Gastroesophageal sphincter (tissue), 4 donors: ENCODE measurements at regions not wholly inside any gene's neighbourhood (a gene's known extent, or its start where the extent isn't known, plus 50 kb on each side); places are given as distances from the start of the nearest gene placed in this dataset.

Source experiments
- ATAC-seq: fragments of 150-250 bp; one replicate; pipeline ENCODE4 v1.9.1; 2016; ENCODE audit warnings: mild to moderate bottlenecking, moderate library complexity
- H3K27ac ChIP-seq, 4 donors: fragments of 200-600 bp; sonication (generic) in 3 of 4; 1 replicate in 3 of 4; 2 replicates in 1 of 4; pipeline ENCODE4 v1.5.1; 2016 to 2019
- H3K27me3 ChIP-seq: fragments of 200-600 bp; sonication (generic); one replicate; pipeline ENCODE4 v1.5.1; 2019
- H3K36me3 ChIP-seq, 2 donors: fragments of 200-600 bp; sonication (generic); one replicate each; pipeline ENCODE4 v1.5.1; 2019; ENCODE audit warnings: control low read depth in 1 of 2
- H3K4me1 ChIP-seq, 3 donors: fragments of 200-600 bp; sonication (generic); 1 replicate in 2 of 3; 2 replicates in 1 of 3; pipeline ENCODE4 v1.5.1; 2016 to 2019; ENCODE audit warnings: control low read depth in 2 of 3
- H3K4me3 ChIP-seq, 2 donors: fragments of 200-600 bp; sonication (generic); one replicate each; pipeline ENCODE4 v1.5.1; 2019; ENCODE audit warnings: mild to moderate bottlenecking in 1 of 2, moderate library complexity in 1 of 2
- H3K9me3 ChIP-seq, 3 donors: fragments of 200-600 bp; sonication (generic); one replicate each; pipeline ENCODE4 v1.5.1; 2017 to 2019; ENCODE audit warnings: control low read depth in 2 of 3
- CTCF ChIP-seq, 4 experiments: fragments of 200-600 bp in 2 of 4; fragments of 450-650 bp in 2 of 4; sonication (generic) in 1 of 4; IDR thresholded peaks; one replicate each; pipeline ENCODE4 v1.5.1; 2017 to 2019; ENCODE audit warnings: antibody characterized with exemption in 4 of 4, mild to moderate bottlenecking in 2 of 4, moderate library complexity in 2 of 4
- EP300 ChIP-seq: sonication (generic); formaldehyde crosslinking; IDR thresholded peaks from one replicate; pipeline ENCODE4 v1.6.1; 2017; ENCODE audit warnings: antibody characterized with exemption, mild to moderate bottlenecking
- POLR2A ChIP-seq, 2 donors: fragments of 450-650 bp; IDR thresholded peaks; one replicate each; pipeline ENCODE4 v1.6.1; 2017; ENCODE audit warnings: antibody characterized with exemption in 2 of 2, mild to moderate bottlenecking in 2 of 2, moderate library complexity in 1 of 2
- POLR2AphosphoS5 ChIP-seq: sonication (generic); formaldehyde crosslinking; IDR thresholded peaks from one replicate; pipeline ENCODE4 v1.6.1; 2017; ENCODE audit warnings: antibody characterized with exemption
- WGBS, 2 donors: methylation state at CpG; one replicate each; pipeline ENCODE4 v1.1.5; 2018; ENCODE audit warnings: low coverage in 1 of 2; 5-methylcytosine and 5-hydroxymethylcytosine counted together

DNA sequence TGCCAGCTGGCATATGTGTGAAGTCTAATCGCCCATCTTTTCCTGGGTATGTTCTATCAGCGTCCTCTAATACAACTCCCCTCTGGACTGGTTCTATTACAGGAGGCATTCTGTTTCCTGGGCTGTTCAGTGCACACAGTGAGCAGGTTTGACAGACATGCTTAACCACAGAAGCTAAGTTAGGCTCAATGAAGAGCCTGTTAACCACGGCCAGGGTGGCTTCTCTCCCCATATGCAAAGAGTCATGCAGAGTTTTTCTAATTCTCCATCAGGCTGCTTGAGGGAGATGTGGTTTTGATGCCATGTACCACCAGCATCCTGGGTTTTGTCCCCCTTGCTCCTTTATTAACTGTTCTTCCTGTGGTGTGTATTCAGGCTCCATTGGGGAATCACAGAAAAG lies 57.2 kb upstream of the ALOX12 start:
- no peak for ATAC-seq
- Histone ChIP-seq H3K27me3 (no peaks in the 10 kb centered on the region), H3K4me1 (no peaks in the 10 kb centered on the region), H3K27ac (no peak overlapping the region), H3K36me3 (no peaks in the 10 kb centered on the region), H3K9me3 (no peaks in the 10 kb centered on the region), H3K4me3 (no peak overlapping the region)
- 47 to 100% methylated on average over 2 to 3 of the region's 3 CpGs for WGBS, 2 donors
- no peak for TF ChIP-seq EP300
- no peak for TF ChIP-seq CTCF (IDR thresholded peaks at IDR 0.05)
- TF ChIP-seq POLR2AphosphoS5, result no peak
- no peak for TF ChIP-seq POLR2A (IDR thresholded peaks at IDR 0.05)

DNA sequence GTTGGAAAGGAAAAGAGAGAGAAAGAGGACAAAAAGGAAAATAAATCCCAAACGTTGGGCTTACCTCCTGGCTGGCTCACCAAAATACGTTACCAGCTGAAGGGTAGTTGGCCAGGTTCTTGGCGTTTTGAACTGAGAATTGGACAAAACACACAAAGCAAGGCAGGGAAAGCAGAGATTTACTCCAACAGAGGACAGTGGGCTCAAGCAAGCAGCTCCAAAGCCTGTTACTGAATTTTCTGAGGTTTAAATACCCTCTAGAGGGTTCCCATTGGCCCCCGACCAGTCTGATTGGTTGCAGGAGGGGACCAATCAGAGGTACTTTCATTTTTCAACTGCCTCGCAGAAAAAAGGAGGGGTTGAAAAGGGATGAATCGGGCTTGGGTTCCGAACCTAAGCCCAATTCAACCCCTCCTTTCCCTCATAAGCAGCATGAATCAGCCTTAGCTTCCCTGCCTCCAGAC lies 55.6 kb upstream of the ALOX12 start:
- peak; percentile 58 for ATAC-seq
- 61 to 64% methylated on average over 4 to 7 of the region's 7 CpGs for WGBS, 2 donors
- Histone ChIP-seq H3K36me3 (no peaks in the 10 kb centered on the region), H3K27ac (no peak overlapping the region), H3K9me3 (no peaks in the 10 kb centered on the region), H3K4me1 (no peaks in the 10 kb centered on the region), H3K4me3 (peak overlapping the region; percentile 15 to 32), H3K27me3 (no peaks in the 10 kb centered on the region)
- TF ChIP-seq EP300 (no peak), POLR2A (IDR thresholded peaks at IDR 0.05) (no peak), POLR2AphosphoS5 (no peak), CTCF (IDR thresholded peaks at IDR 0.05) (no peak)

DNA sequence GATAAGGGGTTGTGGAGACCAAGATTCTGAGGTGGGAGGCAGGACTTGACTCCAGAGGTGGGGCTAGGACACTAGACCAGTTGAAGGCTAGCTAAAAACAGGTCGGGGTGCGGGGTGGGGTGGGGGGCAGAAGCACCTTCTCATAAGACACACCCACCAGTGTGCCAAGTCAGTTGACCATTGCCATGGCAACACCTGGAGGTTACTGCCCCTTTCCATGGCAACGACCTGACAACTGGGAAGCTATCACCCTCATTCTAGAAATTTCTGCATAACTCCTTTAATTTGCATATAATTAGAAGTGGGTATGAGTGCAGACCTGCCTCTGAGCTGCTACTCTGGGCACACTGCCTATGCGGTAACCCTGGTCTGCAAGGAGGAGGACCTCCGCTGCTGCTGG lies 53.9 kb upstream of the ALOX12 start:
- WGBS, 2 donors, result 90% methylated on average over 3 of the region's 5 CpGs; no CpG with 5 or more reads in 1 of the 2 donors
- Histone ChIP-seq H3K4me3 (no peak overlapping the region), H3K9me3 (no peaks in the 10 kb centered on the region), H3K4me1 (no peaks in the 10 kb centered on the region), H3K27me3 (no peaks in the 10 kb centered on the region), H3K36me3 (no peaks in the 10 kb centered on the region), H3K27ac (no peak overlapping the region)
- no peak for ATAC-seq
- TF ChIP-seq CTCF (IDR thresholded peaks at IDR 0.05), result no peak
- TF ChIP-seq POLR2AphosphoS5, result no peak
- no peak for TF ChIP-seq EP300
- TF ChIP-seq POLR2A (IDR thresholded peaks at IDR 0.05), result no peak

DNA sequence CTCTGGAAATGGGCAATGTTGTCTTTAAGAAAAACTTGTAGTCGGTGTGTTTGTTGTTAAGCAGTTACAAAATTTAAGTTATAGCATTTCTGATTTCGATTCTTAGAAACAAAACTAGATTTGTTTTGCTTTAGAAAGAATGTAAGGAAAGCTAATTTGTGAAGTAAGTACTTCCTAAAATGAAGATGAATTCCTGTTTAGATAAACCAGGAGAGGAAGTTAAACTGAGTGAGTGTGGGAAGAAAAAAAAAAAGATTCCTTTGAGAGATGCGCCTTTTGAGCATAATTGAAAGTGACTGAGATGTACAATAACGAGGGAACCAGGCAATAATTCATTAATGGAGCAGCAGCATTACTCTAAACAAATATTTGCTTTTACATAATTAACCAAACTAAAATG lies 52.4 kb upstream of the ALOX12 start:
- Histone ChIP-seq H3K4me3 (no peak overlapping the region), H3K27ac (no peak overlapping the region), H3K36me3 (no peaks in the 10 kb centered on the region), H3K27me3 (no peaks in the 10 kb centered on the region), H3K4me1 (no peaks in the 10 kb centered on the region), H3K9me3 (no peaks in the 10 kb centered on the region)
- no peak for ATAC-seq
- WGBS, 2 donors, result 73 to 74% methylated on average over 4 of the region's 4 CpGs
- TF ChIP-seq POLR2AphosphoS5, result no peak
- TF ChIP-seq CTCF (IDR thresholded peaks at IDR 0.05), result no peak
- TF ChIP-seq POLR2A (IDR thresholded peaks at IDR 0.05), result no peak
- no peak for TF ChIP-seq EP300
